Smooth muscle cell (in vitro differentiated cells): ENCODE measurements at regions not wholly inside any gene's neighbourhood (a gene's known extent, or its start where the extent isn't known, plus 50 kb on each side); places are given as distances from the start of the nearest gene placed in this dataset.

Source experiments
- DNase-seq: peaks from one replicate; lab custom pipeline; 2025; ENCODE audit not compliant: unreplicated experiment; lab: John Stamatoyannopoulos, UW
- H2AFZ ChIP-seq: fragments of 200-600 bp; sonication (generic); 2 replicates; pipeline ENCODE4 v1.6.0; 2016; ENCODE audit warnings: antibody characterized with exemption, low read depth, mild to moderate bottlenecking
- H3F3A ChIP-seq: fragments of 200-600 bp; sonication (generic); 2 replicates; pipeline ENCODE4 v1.6.0; 2017; ENCODE audit warnings: antibody characterized with exemption, low read depth
- H3K27ac ChIP-seq: fragments of 200-600 bp; sonication (generic); 2 replicates; pipeline ENCODE4 v1.5.1; 2016; ENCODE audit warnings: low read depth, mild to moderate bottlenecking
- H3K27me3 ChIP-seq: fragments of 200-600 bp; sonication (generic); 2 replicates; pipeline ENCODE4 v1.6.1; 2016; ENCODE audit warnings: low read depth, mild to moderate bottlenecking
- H3K36me3 ChIP-seq: fragments of 200-600 bp; sonication (generic); 2 replicates; pipeline ENCODE4 v1.5.1; 2016; ENCODE audit warnings: low read depth
- H3K4me1 ChIP-seq: fragments of 200-600 bp; sonication (generic); 2 replicates; pipeline ENCODE4 v1.5.1; 2016; ENCODE audit warnings: low read depth
- H3K4me2 ChIP-seq: fragments of 200-600 bp; sonication (generic); 2 replicates; pipeline ENCODE4 v1.6.0; 2016; ENCODE audit warnings: mild to moderate bottlenecking
- H3K4me3 ChIP-seq: fragments of 200-600 bp; sonication (generic); 2 replicates; pipeline ENCODE4 v1.5.1; 2016; ENCODE audit warnings: mild to moderate bottlenecking
- H3K79me2 ChIP-seq: fragments of 200-600 bp; sonication (generic); 2 replicates; pipeline ENCODE4 v1.6.0; 2016; ENCODE audit warnings: low read depth, mild to moderate bottlenecking
- H3K9ac ChIP-seq: fragments of 200-600 bp; sonication (generic); 2 replicates; pipeline ENCODE4 v1.6.0; 2016; ENCODE audit warnings: low read depth
- H3K9me3 ChIP-seq: fragments of 200-600 bp; sonication (generic); replicated peaks from 2 replicates; pipeline ENCODE4 v1.5.1; 2016; ENCODE audit warnings: low read depth
- H4K20me1 ChIP-seq: fragments of 200-600 bp; sonication (generic); 2 replicates; pipeline ENCODE4 v1.6.0; 2016; ENCODE audit warnings: low read depth
- CTCF ChIP-seq: fragments of 200-600 bp; sonication (generic); IDR thresholded peaks from 2 replicates; pipeline ENCODE4 v1.5.1; 2017; ENCODE audit warnings: borderline replicate concordance, mild to moderate bottlenecking, antibody characterized with exemption; ENCODE audit not compliant: insufficient read depth, poor library complexity, severe bottlenecking
- whole genome bisulfite sequencing: methylation state at CpG from one replicate; pipeline ENCODE4 v1.1.7; 2016; ENCODE audit warnings: low lambda C conversion rate; 5-methylcytosine and 5-hydroxymethylcytosine counted together

GRCh38 chr19:30169196-30169900, 202.8 kb upstream of the ZNF536 start:
- Histone ChIP-seq H3K27me3 (no peaks in the 10 kb centered on the region), H3K79me2 (no peaks in the 10 kb centered on the region), H3K27ac (no peak overlapping the region), H2AFZ (no peak overlapping the region), H3K4me2 (no peak overlapping the region), H3F3A (no peaks in the 10 kb centered on the region), H3K4me1 (no peaks in the 10 kb centered on the region), H3K4me3 (no peak overlapping the region), H3K36me3 (no peaks in the 10 kb centered on the region), H3K9ac (no peak overlapping the region), H3K9me3 (no peaks in the 10 kb centered on the region), H4K20me1 (no peaks in the 10 kb centered on the region)
- WGBS = 87% methylated on average over 9 of the region's 9 CpGs
- no peak for TF ChIP-seq CTCF
- no peak for DNase-seq

- H3K9me3 ChIP-seq = no peaks in the 10 kb centered on the region
- WGBS = 94% methylated on average over 7 of the region's 7 CpGs
- H3K27me3 ChIP-seq = no peaks in the 10 kb centered on the region
Observed at GRCh38 chr19:30170081-30170480, 202.1 kb upstream of the ZNF536 start.

GRCh38 chr19:30170495-30171137, 201.6 kb upstream of the ZNF536 start:
- H3F3A ChIP-seq = no peaks in the 10 kb centered on the region
- TF ChIP-seq CTCF = no peak
- H3K4me3 ChIP-seq = no peak overlapping the region
- no peaks in the 10 kb centered on the region for H4K20me1 ChIP-seq
- no peak overlapping the region for H3K27ac ChIP-seq
- no peaks in the 10 kb centered on the region for H3K9me3 ChIP-seq
- WGBS = 92% methylated on average over 8 of the region's 8 CpGs
- no peak for DNase-seq
- H3K36me3 ChIP-seq = no peaks in the 10 kb centered on the region
- no peak overlapping the region for H3K9ac ChIP-seq
- no peak overlapping the region for H2AFZ ChIP-seq
- H3K79me2 ChIP-seq = no peaks in the 10 kb centered on the region
- H3K4me1 ChIP-seq = no peaks in the 10 kb centered on the region
- H3K27me3 ChIP-seq = no peaks in the 10 kb centered on the region
- no peak overlapping the region for H3K4me2 ChIP-seq

More at GRCh38 chr19:30170081-30170480, 202.1 kb upstream of the ZNF536 start:
- Histone ChIP-seq H3K36me3 (no peaks in the 10 kb centered on the region), H3K9ac (no peak overlapping the region), H3K4me1 (no peaks in the 10 kb centered on the region), H3K4me2 (no peak overlapping the region), H3K4me3 (no peak overlapping the region), H3K79me2 (no peaks in the 10 kb centered on the region), H3F3A (no peaks in the 10 kb centered on the region), H2AFZ (no peak overlapping the region), H4K20me1 (no peaks in the 10 kb centered on the region), H3K27ac (no peak overlapping the region)
- no peak for DNase-seq
- TF ChIP-seq CTCF = no peak
